ENCODE measurements at regions not wholly inside any gene's neighbourhood (a gene's known extent, or its start where the extent isn't known, plus 50 kb on each side); places are given as distances from the start of the nearest gene placed in this dataset.

GRCh38 chrX:112470551-112470950 lies 209.2 kb downstream of the LHFPL1 start:
- TF ChIP-seq, protein P1, sequence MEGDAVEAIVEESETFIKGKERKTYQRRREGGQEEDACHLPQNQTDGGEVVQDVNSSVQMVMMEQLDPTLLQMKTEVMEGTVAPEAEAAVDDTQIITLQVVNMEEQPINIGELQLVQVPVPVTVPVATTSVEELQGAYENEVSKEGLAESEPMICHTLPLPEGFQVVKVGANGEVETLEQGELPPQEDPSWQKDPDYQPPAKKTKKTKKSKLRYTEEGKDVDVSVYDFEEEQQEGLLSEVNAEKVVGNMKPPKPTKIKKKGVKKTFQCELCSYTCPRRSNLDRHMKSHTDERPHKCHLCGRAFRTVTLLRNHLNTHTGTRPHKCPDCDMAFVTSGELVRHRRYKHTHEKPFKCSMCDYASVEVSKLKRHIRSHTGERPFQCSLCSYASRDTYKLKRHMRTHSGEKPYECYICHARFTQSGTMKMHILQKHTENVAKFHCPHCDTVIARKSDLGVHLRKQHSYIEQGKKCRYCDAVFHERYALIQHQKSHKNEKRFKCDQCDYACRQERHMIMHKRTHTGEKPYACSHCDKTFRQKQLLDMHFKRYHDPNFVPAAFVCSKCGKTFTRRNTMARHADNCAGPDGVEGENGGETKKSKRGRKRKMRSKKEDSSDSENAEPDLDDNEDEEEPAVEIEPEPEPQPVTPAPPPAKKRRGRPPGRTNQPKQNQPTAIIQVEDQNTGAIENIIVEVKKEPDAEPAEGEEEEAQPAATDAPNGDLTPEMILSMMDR (IDR thresholded peaks at IDR 0.05) = no peak
- no peak for TF ChIP-seq POLR2A (IDR thresholded peaks at IDR 0.05)
